AML-193 (cell line): ENCODE measurements at regions not wholly inside any gene's neighbourhood (a gene's known extent, or its start where the extent isn't known, plus 50 kb on each side); places are given as distances from the start of the nearest gene placed in this dataset.

ENCODE experiments used
- DNase-seq, 2 experiments: peaks; one replicate each; lab custom pipeline; 2025; lab: John Stamatoyannopoulos, UW

DNA sequence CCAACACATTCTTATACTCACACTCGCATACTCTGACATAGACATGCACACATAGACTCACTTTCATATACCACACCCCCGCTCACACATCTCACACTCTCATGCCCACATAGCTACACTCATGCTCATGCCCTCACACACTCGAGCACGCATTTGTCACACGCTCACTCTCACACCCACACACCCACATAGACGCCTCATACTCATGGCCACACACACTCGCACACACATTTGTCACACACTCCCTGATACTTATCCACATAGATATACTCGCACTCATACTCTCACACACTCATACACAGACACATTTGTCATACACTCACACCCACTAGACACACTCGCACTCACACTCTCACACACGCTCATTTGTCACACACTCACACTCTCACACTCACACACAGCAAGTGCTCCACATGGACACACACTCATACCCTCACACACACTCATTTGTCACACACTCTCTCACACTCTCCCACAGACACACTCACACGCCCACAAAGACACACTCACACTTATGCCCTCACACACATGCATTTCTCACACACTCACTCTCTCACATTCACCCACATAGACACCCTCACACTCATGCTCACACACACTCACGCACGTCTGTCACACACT, 50.9 kb downstream of the TNP1 start:
- DNase-seq = no peak

GRCh38 chr2:216807857-216808272, 52.0 kb downstream of the TNP1 start:
- DNase-seq = no peak

- no peak for DNase-seq
Measured at GRCh38 chr2:216804357-216805350, 55.2 kb downstream of the TNP1 start.

- DNase-seq = no peak
Measured at GRCh38 chr2:216803791-216804190, 56.1 kb downstream of the TNP1 start.

- no peak for DNase-seq
Measured at GRCh38 chr2:216802516-216803215, 57.2 kb downstream of the TNP1 start.

GRCh38 chr2:216800836-216801235, 59.0 kb downstream of the TNP1 start:
- DNase-seq = no peak

GRCh38 chr2:216799873-216800431, 59.9 kb downstream of the TNP1 start:
- DNase-seq = no peak

GRCh38 chr2:216796115-216796840, 63.6 kb downstream of the TNP1 start:
- no peak for DNase-seq

DNA sequence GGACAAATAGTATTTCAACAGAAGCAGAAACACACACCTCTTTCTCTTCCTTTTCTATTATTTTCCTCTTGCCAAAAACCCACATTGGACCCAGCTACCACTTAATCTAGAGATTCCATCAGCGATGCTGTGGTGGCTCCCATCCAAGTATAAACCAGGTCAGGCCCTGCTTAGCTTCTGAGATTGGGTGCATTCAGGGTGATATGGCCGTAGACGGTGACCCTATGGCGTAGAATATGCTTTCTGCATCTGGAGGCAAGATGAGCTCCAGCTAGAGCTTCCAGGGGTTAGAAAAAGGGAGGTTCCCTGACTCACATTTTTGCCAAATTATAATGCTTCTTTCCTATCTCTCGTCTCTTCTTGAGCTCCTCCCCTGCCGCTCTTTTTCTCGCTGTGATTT, 66.5 kb downstream of the TNP1 start:
- DNase-seq = no peak

DNA sequence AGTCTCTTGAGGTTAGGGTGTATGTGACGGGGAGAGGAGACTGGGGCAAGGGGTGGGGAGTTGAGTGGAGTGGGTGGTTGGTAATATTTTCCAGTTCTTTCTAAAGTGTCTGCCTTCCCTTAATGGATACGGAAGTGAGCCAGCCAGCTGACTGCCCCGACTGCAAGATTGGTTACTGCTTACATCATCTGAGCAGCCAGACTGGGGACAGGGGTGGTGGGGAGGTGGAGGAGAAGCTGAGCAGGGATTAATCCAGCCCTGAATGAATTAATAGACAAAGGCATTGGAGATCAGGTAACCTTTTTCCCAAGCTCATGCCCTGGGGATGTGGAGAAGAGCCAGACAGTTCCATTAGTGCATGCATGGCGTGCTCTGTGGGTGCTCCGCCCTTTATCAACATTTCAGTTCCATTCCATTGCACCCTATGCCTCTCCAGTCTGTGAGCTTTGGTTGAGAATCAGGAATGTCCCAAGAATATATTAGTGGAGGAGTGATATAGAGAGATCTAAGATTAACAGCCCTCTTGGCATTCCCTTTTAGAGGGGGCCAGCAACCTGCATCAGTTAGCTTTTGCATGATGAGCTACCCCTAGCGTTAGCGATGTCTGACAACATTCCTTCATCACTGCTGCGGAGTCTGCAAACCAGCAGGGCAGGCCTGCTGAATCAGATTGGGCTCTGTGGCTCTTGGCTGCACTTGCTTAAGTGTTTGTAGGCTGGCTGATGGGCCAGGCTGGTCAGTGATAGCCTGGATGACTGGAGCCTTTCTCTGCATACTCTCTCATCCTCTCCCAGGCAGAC, 67.4 kb downstream of the TNP1 start:
- DNase-seq = no peak

DNA sequence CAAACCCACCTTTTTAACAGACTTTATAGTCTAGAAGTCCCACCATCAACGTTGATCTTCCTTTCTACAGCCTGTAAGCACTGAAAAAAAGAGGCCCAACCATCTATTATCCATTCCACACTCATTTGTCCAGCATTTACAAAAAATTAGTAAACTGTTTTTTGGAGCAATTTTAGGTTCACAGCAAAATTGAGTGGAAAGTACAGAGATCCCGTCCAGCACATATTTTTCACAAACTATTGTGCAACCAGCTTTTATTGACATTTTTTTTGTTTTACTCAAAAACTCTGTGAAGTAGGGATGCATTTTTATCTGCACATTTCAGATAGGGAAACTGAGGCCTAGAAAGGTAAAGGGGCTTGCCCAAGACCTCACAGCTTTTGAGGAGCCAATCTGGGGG, 68.6 kb downstream of the TNP1 start:
- DNase-seq = no peak

DNA sequence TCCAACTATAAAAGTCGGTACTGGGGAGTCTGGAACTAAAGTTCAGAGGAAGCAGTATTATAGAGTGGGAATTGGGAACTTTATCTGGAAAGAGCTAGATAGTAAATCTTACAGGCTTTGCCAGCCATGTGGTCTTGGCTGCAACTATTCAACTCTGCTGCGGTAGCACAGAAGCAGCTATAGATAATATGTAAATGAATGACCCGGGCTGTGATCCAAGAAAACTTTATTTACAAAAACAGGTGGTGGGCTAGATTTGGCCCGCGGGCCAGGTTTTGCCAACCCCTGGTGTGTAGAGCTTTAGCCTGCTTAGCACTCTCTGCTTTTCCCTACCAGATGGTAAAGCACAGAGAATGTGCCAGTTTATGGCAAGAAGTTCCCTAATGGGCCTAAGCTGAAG, 70.8 kb downstream of the TNP1 start:
- DNase-seq = no peak

DNA sequence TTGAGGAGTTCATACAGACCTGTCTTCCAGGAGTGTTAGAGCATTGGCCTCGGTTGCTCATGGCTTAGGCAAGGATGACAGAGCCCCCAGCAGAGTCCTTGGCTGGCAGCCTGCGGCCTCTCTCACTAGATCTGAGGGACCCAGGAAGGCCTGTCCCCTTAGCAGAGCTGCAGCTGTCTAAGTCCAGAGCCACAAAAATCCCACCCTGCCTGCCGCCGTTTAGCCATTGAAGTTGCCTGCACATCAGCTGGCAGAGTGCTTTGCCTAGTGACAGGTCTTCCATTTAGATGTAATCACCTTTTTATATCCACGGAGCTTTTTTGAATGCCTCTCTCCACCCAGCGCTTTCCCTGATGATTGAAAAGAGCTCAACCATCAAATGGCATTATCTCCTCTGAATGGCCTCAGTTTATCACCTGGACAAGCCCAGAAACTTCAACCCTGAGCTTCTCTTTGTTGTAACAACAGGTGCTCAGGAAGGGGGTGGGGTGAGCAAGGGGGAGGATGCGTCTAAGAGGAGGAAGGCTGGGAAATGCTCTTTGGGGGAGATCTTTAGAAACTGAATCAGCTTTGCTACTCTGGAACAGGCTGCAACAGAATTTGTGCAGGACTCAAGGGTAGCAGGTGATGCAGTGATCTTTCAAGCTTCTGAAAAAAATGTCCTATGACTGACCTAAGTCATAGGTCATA, 71.9 kb downstream of the TNP1 start:
- no peak for DNase-seq

DNA sequence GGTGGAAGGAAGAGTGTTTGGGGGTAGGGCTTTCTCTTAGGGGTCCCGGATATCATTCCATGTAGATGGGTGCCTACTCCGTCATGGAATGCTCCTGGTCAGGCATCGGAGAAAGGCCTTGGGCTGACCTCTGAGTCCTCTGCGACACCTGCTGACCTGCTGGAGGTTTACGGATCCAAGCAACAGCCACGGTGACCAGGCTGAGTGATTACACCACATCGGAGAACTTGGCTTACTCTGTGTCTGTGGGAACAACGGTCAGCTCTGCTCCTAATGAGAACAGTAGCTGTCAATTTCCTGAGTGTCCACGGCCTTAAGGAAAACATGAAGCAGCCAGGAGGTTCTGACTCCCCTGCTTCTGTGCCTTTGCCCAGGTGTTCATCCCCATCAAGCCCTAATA, 73.2 kb downstream of the TNP1 start:
- no peak for DNase-seq

GRCh38 chr2:216784456-216784855, 75.4 kb downstream of the TNP1 start:
- no peak for DNase-seq

GRCh38 chr2:216781709-216782108, 78.2 kb downstream of the TNP1 start:
- DNase-seq = no peak

- no peak for DNase-seq
Measured at GRCh38 chr2:216780843-216781242, 79.0 kb downstream of the TNP1 start.

- DNase-seq = peak; percentile 56 to 69
Measured at GRCh38 chr2:216777637-216778273, 82.1 kb downstream of the TNP1 start.

DNA sequence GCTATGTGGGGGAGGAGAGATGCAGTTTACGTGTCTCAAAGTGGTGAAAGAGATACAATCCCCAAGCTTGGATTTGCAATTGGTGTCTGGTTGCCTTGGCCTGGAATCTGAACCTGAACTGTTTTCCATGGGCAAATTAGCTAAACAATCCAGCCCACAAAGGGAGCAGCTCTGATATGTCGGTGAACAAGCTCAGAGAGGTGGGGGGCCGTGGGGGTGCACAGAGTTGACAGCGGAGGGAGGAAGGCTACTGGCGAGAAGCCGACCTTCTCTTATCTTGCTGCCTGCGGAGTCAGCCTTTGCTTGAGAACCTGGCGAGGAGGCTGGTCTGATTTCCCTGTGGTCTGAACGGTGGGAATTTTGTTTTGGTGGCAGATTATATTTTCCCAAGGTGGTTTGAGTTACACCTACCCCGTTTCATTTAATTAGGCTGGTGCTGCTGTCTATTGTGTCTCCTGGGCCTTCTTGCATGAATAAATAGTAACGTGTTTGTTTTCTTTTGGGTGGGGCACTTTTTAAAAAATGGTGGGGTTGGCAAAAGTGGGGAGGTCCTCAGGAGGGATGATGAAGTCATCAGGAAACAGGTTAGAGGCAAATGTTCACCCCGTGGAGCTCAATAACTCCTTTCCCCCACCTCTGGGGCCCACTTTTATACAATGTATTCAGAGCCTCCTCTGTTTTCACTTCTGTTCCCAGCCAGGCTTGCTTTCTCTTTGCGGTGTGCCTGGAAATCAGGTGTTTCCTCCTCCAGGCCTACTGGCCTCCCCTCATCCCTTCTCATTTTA, 80.9 kb upstream of the IGFBP5 start:
- no peak for DNase-seq
